K562 (cell line): ENCODE measurements at regions not wholly inside any gene's neighbourhood (a gene's known extent, or its start where the extent isn't known, plus 50 kb on each side); places are given as distances from the start of the nearest gene placed in this dataset.

Experiments
- ATAC-seq: fragments of 200-7000 bp; cut with Tn5 transposase; 3 replicates; pipeline ENCODE4 v1.9.1; 2020; ENCODE audit warnings: moderate library complexity
- BruUV-seq: library from RNA; stranded (reverse); fragments of 400-500 nt; replicated peaks from 2 replicates; lab custom pipeline; 2021; lab: Mats Ljungman, UMichigan
- CTCF ChIA-PET: fragments of 300-600 bp; formaldehyde crosslinking; extraction: SDS; loops from one replicate; lab custom pipeline; 2021; ENCODE audit warnings: low intra/inter-chr PET ratio; lab: Yijun Ruan, JAX
- POLR2A ChIA-PET: fragments of 300-600, 350-650 bp; sonication (Branson Sonifier 250); formaldehyde crosslinking; extraction: SDS; loops from one replicate; lab custom pipeline; 2021; ENCODE audit warnings: antibody characterized with exemption, inconsistent platforms; lab: Yijun Ruan, JAX
- DNase-seq, 4 experiments: peaks; one replicate each; pipeline versions ENCODE4 v3.0.0 to v3.0.0-alpha.2; 2011 to 2018; ENCODE audit warnings: low spot score in 3 of 4, mixed read lengths in 3 of 4; ENCODE audit errors: extremely low read depth in 1 of 4
- FAIRE-seq: peaks from 2 replicates; lab custom pipeline; 2011; peaks lifted over from hg19 to GRCh38; lab: Jason Lieb, UNC
- H2AFZ ChIP-seq: 2 replicates; pipeline ENCODE4 v1.6.0; 2011; ENCODE audit warnings: low read depth, low read length, control low read depth, inconsistent platforms
- H3K27ac ChIP-seq: fragments of 200-600 bp; 3 replicates; pipeline ENCODE4 v1.8.0; 2011; ENCODE audit warnings: low read depth, mild to moderate bottlenecking, control low read depth, inconsistent platforms, low read length, moderate library complexity, mixed read lengths; ENCODE audit errors: extremely low read depth
- H3K27me3 ChIP-seq, 2 experiments: fragments of 300-600 bp in 1 of 2; 2 replicates in 1 of 2; 3 replicates in 1 of 2; pipeline versions ENCODE4 v1.6.0 to v1.8.0; 2011; ENCODE audit warnings: inconsistent platforms in 2 of 2, low read length in 2 of 2, mild to moderate bottlenecking in 1 of 2, mixed read lengths in 1 of 2, moderate library complexity in 1 of 2; ENCODE audit not compliant: control insufficient read depth in 2 of 2, insufficient read depth in 2 of 2
- H3K36me3 ChIP-seq: fragments of 300-600 bp; 3 replicates; pipeline ENCODE4 v1.8.0; 2011; ENCODE audit warnings: mild to moderate bottlenecking, low read length, inconsistent platforms; ENCODE audit not compliant: control insufficient read depth, insufficient read depth
- H3K4me1 ChIP-seq, 2 experiments: fragments of 200-600 bp in 1 of 2; replicated peaks in 1 of 2; 2 replicates in 1 of 2; 3 replicates in 1 of 2; pipeline versions ENCODE4 v1.5.1 to v1.8.0; 2011; ENCODE audit warnings: inconsistent platforms in 2 of 2, low read length in 2 of 2, mild to moderate bottlenecking in 1 of 2, mixed read lengths in 1 of 2, moderate library complexity in 1 of 2; ENCODE audit not compliant: control insufficient read depth in 2 of 2, insufficient read depth in 2 of 2
- H3K4me2 ChIP-seq: 2 replicates; pipeline ENCODE4 v1.6.1; 2011; ENCODE audit warnings: low read length, control low read depth, inconsistent platforms, mixed read lengths; ENCODE audit not compliant: insufficient read depth
- H3K4me3 ChIP-seq: fragments of 200-600 bp; sonication (generic), shearing (Covaris generic); 2 replicates; pipeline ENCODE4 v1.5.1; 2016; ENCODE audit warnings: control low read depth, inconsistent platforms
- H3K79me2 ChIP-seq: fragments of 200-600 bp; 3 replicates; pipeline ENCODE4 v1.8.0; 2011; ENCODE audit warnings: low read length, inconsistent platforms; ENCODE audit not compliant: control insufficient read depth, insufficient read depth
- H3K9ac ChIP-seq, 2 experiments: 2 replicates each; pipeline versions ENCODE4 v1.6.0 to v1.6.1; 2011; ENCODE audit warnings: low read depth in 2 of 2, low read length in 2 of 2, control low read depth in 1 of 2, inconsistent platforms in 1 of 2, mild to moderate bottlenecking in 1 of 2, mixed read lengths in 1 of 2; ENCODE audit not compliant: insufficient read depth in 1 of 2
- H3K9me1 ChIP-seq: one replicate; pipeline ENCODE4 v1.6.0; 2011; ENCODE audit warnings: inconsistent platforms, mild to moderate bottlenecking, low read length, moderate library complexity; ENCODE audit not compliant: control insufficient read depth, insufficient read depth
- H3K9me3 ChIP-seq: replicated peaks from 2 replicates; pipeline ENCODE4 v1.5.1; 2011; ENCODE audit warnings: low read depth, low read length, inconsistent platforms; ENCODE audit not compliant: control insufficient read depth, insufficient read depth
- H4K20me1 ChIP-seq: replicated peaks from 2 replicates; pipeline ENCODE4 v1.6.1; 2011; ENCODE audit warnings: low read length, inconsistent platforms, mixed read lengths; ENCODE audit not compliant: control insufficient read depth, insufficient read depth
- ATF7 ChIP-seq: fragments of 450-650 bp; IDR thresholded peaks from 2 replicates; pipeline ENCODE4 v1.7.1; 2014; ENCODE audit warnings: mild to moderate bottlenecking, moderate library complexity
- CLOCK ChIP-seq: fragments of 250-450 bp; sonication (Bioruptor Pico); IDR thresholded peaks from 2 replicates; pipeline ENCODE4 v1.4.0; 2020; ENCODE audit warnings: mild to moderate bottlenecking, moderate library complexity, borderline replicate concordance
- DPF2 ChIP-seq: fragments of 450-650 bp; IDR thresholded peaks from 2 replicates; pipeline ENCODE4 v1.6.1; 2016
- MEF2D ChIP-seq: conservative IDR thresholded peaks from 2 replicates; pipeline ENCODE4 v1.6.1; 2016; ENCODE audit warnings: low read depth, missing genetic modification characterization, missing compliant biosample characterization
- TARDBP ChIP-seq: fragments of 450-650 bp; IDR thresholded peaks from 2 replicates; pipeline ENCODE4 v1.6.1; 2016
- ZNF324 ChIP-seq: fragments of 250-450 bp; sonication (Bioruptor Pico); IDR thresholded peaks from 2 replicates; pipeline ENCODE4 v1.4.0; 2020; ENCODE audit warnings: mild to moderate bottlenecking
- WGBS: fragments of 100-300 bp; shearing (Covaris generic); methylation state at CpG from one replicate; pipeline ENCODE4 v1.1.6; 2016; ENCODE audit warnings: low coverage, mixed read lengths; ENCODE audit not compliant: insufficient coverage; ENCODE audit errors: missing lambda C conversion rate; 5-methylcytosine and 5-hydroxymethylcytosine counted together
- in situ Hi-C: fragments of 300-500 bp; cut with MboI; formaldehyde crosslinking; loops from 4 replicates; pipeline ENCODE4 v1.15.0; 2018; ENCODE audit warnings: inconsistent platforms, mixed read lengths
- intact Hi-C: fragments of 100-400 bp; cut with micrococcal nuclease; formaldehyde crosslinking; loops from 2 replicates; pipeline ENCODE4 v1.14.2; 2022

GRCh38 chr10:78450807-78451485 lies 417.3 kb downstream of the RPS24 start:
- no peak for ATAC-seq
- BruUV-seq = no TSS peak
- CTCF ChIA-PET = no interaction called here

GRCh38 chr10:78451592-78451991 lies 417.9 kb downstream of the RPS24 start:
- DNase-seq (no peak), FAIRE-seq (no peak), ATAC-seq (no peak)
- Histone ChIP-seq H3K4me1 (no peaks in the 10 kb centered on the region), H3K9ac (no peak overlapping the region), H3K27ac (no peak overlapping the region), H3K4me2 (no peak overlapping the region), H2AFZ (no peak overlapping the region), H4K20me1 (0 out of 2 replicates have a peak, but pooled peaks cover under 1% of the 10 kb centered on the region), H3K4me3 (no peak overlapping the region), H3K36me3 (no peaks in the 10 kb centered on the region), H3K27me3 (peaks cover 15 to 43% of the 10 kb centered on the region in 2 experiments; a peak in 4 of 5 replicates), H3K9me1 (no peaks in the 10 kb centered on the region), H3K79me2 (no peaks in the 10 kb centered on the region), H3K9me3 (no peaks in the 10 kb centered on the region)
- in situ Hi-C loops = no loop called here
- ChIA-PET CTCF (no interaction called here), POLR2A (no interaction called here)
- under 1% methylated on average over 10 of the region's 10 CpGs for WGBS
- BruUV-seq = no TSS peak
- intact Hi-C loops = no loop called here
- TF ChIP-seq MEF2D (tag) (no peak), CLOCK (CRISPR knock-in tag) (no peak)

More at GRCh38 chr10:78450807-78451485, 417.3 kb downstream of the RPS24 start:
- H3K27me3 ChIP-seq = peaks cover 15 to 46% of the 10 kb centered on the region in 2 experiments; a peak in 3 of 5 replicates
- no peak overlapping the region for H2AFZ ChIP-seq
- TF ChIP-seq ATF7 (no peak), DPF2 (no peak), ZNF324 (no peak), TARDBP (no peak)
- no peaks in the 10 kb centered on the region for H4K20me1 ChIP-seq
- H3K4me3 ChIP-seq = no peak overlapping the region
- intact Hi-C loops (no loop called here), in situ Hi-C loops (no loop called here)
- H3K9me1 ChIP-seq = no peaks in the 10 kb centered on the region
- FAIRE-seq = no peak
- no peak overlapping the region for H3K9ac ChIP-seq
- H3K4me1 ChIP-seq = no peaks in the 10 kb centered on the region
- H3K36me3 ChIP-seq = no peaks in the 10 kb centered on the region
- POLR2A ChIA-PET = interaction anchor here (1.1 kb wide), 1 partner anchor 21 kb away, joined by 3 read pairs; no protein-coding TSS in a partner anchor
- H3K27ac ChIP-seq = no peak overlapping the region
- no peak for DNase-seq
- H3K4me2 ChIP-seq = no peak overlapping the region
- H3K79me2 ChIP-seq = no peaks in the 10 kb centered on the region
- whole genome bisulfite sequencing = 0% methylated on average over 6 of the region's 6 CpGs
- no peaks in the 10 kb centered on the region for H3K9me3 ChIP-seq
